SK-N-MC (cell line): ENCODE measurements at regions not wholly inside any gene's neighbourhood (a gene's known extent, or its start where the extent isn't known, plus 50 kb on each side); places are given as distances from the start of the nearest gene placed in this dataset.

Experiments used
- EZH2 ChIP-seq: fragments of 200-600 bp; sonication (generic); IDR thresholded peaks from one replicate; pipeline ENCODE4 v1.6.1; 2017; ENCODE audit warnings: antibody characterized with exemption
- POLR2AphosphoS5 ChIP-seq: IDR thresholded peaks from 2 replicates; pipeline ENCODE4 v1.6.1; 2012; ENCODE audit warnings: mild to moderate bottlenecking, low read depth, low read length, borderline replicate concordance

DNA sequence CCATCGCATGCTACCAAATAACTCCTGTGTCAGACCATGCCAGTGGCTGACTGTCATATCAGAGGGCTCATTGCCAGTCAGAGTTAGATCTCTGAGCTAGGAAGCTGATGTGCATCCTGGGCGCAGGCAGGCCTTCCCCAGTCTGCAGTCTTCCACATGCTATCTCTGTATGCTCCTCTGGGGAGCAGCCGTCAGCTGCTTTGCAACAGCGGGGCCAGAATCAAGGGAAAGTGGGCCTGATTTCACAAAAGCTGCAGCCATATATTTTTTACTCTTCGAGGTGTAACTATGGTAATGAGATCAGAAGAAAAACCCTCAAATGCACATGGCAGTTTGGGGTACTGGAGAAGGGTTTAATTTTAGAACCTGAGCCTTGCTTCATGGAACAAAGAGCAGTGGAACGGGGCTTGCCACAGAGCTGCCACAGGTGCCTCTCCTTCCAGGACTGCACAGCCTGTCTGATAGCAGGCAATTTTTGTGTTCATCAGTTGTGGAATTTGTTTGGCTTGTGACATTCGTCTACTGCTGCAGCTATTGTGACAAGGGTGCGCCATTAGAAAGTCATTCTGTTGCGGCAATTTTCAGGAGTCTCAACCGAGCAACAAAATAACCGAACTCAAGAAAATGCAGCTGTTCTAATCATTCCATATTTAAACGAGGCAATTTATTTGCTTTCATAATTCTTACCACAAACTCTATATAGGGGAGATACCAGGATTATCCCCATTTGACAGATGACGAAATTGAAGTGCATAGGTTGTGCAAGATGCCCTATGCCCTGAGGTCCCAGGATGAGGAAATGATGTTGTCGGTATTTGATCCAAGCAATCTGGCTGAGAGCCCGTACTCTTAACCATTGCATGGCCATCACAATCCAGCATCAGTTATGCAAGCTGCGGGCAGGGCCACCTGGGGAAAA lies 109.6 kb upstream of the CYRIA start:
- TF ChIP-seq EZH2 = no peak
- TF ChIP-seq POLR2AphosphoS5 = no peak
